Gastroesophageal sphincter (tissue), 3 donors: ENCODE measurements at regions not wholly inside any gene's neighbourhood (a gene's known extent, or its start where the extent isn't known, plus 50 kb on each side); places are given as distances from the start of the nearest gene placed in this dataset.

Experiments
- CTCF ChIP-seq, 4 experiments: fragments of 200-600 bp in 2 of 4; fragments of 450-650 bp in 2 of 4; sonication (generic) in 1 of 4; IDR thresholded peaks; one replicate each; pipeline ENCODE4 v1.5.1; 2017 to 2019; ENCODE audit warnings: antibody characterized with exemption in 4 of 4, mild to moderate bottlenecking in 2 of 4, moderate library complexity in 2 of 4
- EP300 ChIP-seq: sonication (generic); formaldehyde crosslinking; IDR thresholded peaks from one replicate; pipeline ENCODE4 v1.6.1; 2017; ENCODE audit warnings: antibody characterized with exemption, mild to moderate bottlenecking
- POLR2A ChIP-seq, 2 donors: fragments of 450-650 bp; IDR thresholded peaks; one replicate each; pipeline ENCODE4 v1.6.1; 2017; ENCODE audit warnings: antibody characterized with exemption in 2 of 2, mild to moderate bottlenecking in 2 of 2, moderate library complexity in 1 of 2
- POLR2AphosphoS5 ChIP-seq: sonication (generic); formaldehyde crosslinking; IDR thresholded peaks from one replicate; pipeline ENCODE4 v1.6.1; 2017; ENCODE audit warnings: antibody characterized with exemption

GRCh38 chr6:54002116-54002515, 109.1 kb upstream of the MLIP start:
- TF ChIP-seq POLR2AphosphoS5 (no peak), CTCF (IDR thresholded peaks at IDR 0.05) (no peak), POLR2A (IDR thresholded peaks at IDR 0.05) (no peak), EP300 (no peak)
